Adrenal gland (tissue), 9 donors: ENCODE measurements at regions not wholly inside any gene's neighbourhood (a gene's known extent, or its start where the extent isn't known, plus 50 kb on each side); places are given as distances from the start of the nearest gene placed in this dataset.
A peak's percentile ranks its signal among the peaks of the same experiment; 100 is the strongest.

ENCODE experiments used
- DNase-seq, 7 donors: peaks; one replicate each; pipeline ENCODE4 v3.0.0-alpha.2; 2019 to 2020
- H3K27ac ChIP-seq, 5 donors: fragments of 200-600 bp; sonication (generic) in 4 of 5; 1 replicate in 3 of 5; 2 replicates in 2 of 5; pipeline versions ENCODE4 v1.5.1 to v1.8.0; 2016 to 2020; ENCODE audit warnings: mild to moderate bottlenecking in 1 of 5
- H3K27me3 ChIP-seq: fragments of 200-600 bp; 2 replicates; pipeline ENCODE4 v1.8.0; 2021
- H3K36me3 ChIP-seq, 2 donors: fragments of 200-600 bp; replicated peaks in 1 of 2; 1 replicate in 1 of 2; 2 replicates in 1 of 2; pipeline versions ENCODE4 v1.5.1 to v1.8.0; 2018 to 2022
- H3K4me1 ChIP-seq, 2 donors: fragments of 200-600 bp; replicated peaks in 1 of 2; 1 replicate in 1 of 2; 2 replicates in 1 of 2; pipeline versions ENCODE4 v1.5.1 to v1.8.0; 2018 to 2021
- H3K4me3 ChIP-seq, 4 donors: fragments of 200-600 bp; sonication (generic) in 3 of 4; one replicate each; pipeline ENCODE4 v1.5.1; 2016 to 2018
- H3K9me3 ChIP-seq, 3 donors: fragments of 200-600 bp; sonication (generic) in 1 of 3; replicated peaks in 1 of 3; 1 replicate in 2 of 3; 2 replicates in 1 of 3; pipeline versions ENCODE4 v1.5.1 to v1.8.0; 2016 to 2021
- POLR2A ChIP-seq, 2 donors: fragments of 450-650 bp; IDR thresholded peaks; one replicate each; pipeline ENCODE4 v1.6.1; 2017; ENCODE audit warnings: antibody characterized with exemption in 2 of 2, mild to moderate bottlenecking in 2 of 2, moderate library complexity in 1 of 2
- WGBS, 4 donors: extraction: QIAGEN DNeasy Blood & Tissue Kit in 2 of 4; methylation state at CpG; one replicate each; pipeline versions ENCODE4 v1.1.5 to v1.1.7; 2013 to 2017; 5-methylcytosine and 5-hydroxymethylcytosine counted together
- intact Hi-C, 2 donors: fragments of 100-400 bp; cut with DNase I; formaldehyde crosslinking; loops; one replicate each; pipeline versions ENCODE4 v1.14.1 to v1.15.0; 2022 to 2023
- TF ChIP-seq, protein P1 (sequence below), 6 experiments: fragments of 450-650 bp in 4 of 6; fragments of 200-600 bp in 2 of 6; sonication (generic) in 1 of 6; IDR thresholded peaks; 1 replicate in 5 of 6; 2 replicates in 1 of 6; pipeline versions ENCODE4 v1.5.1 to v1.8.0; 2016 to 2021; ENCODE audit warnings: antibody characterized with exemption in 6 of 6, mild to moderate bottlenecking in 2 of 6, moderate library complexity in 1 of 6
- donor health status: healthy with polysubstance abuse.
- donor health status: Bipolar disorder and iron deficiency.
- donor health status: DM: yes; HTN: yes; CAD: no.
- donor health status: DM: no; HTN: no; CAD: no.
- donor health status: DM: no; HTN: no; CAD: no.

DNA sequence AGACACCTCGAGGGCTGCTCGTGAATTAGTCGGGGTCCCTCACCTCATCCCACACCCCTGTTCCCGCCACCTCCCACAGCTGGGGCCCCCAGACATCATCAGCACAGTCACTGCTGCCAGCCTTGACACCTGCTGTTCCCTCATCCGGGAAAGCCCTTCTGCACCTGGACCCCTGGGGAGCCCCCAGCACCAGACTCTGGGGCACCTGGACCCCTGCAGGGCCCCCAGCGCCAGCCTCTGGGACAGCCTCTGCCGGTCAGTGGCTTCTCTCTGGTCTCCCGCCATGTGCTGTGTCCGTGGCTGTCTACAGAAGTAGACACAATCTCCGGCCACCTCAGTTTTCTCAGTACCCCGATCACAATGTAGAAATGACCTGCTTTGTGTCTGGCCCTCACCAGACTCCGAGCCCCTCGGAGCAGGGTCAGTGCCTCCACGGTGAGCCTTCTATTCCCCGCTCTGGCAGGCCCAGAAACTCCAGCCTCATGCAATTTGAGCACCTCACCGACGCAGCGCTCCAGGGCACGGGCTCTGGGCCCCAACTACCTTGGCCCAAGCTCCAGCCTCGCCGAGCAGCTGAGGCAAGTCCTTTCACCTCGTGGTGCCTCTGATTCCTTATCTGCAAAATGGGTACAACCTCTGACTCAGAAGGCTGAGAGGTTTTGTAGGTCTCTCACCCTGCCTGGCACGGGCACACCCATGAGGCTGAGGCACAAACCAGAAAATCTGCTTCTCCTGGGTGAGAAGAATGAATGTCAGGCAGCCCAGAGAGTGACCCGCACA, 84.7 kb downstream of the RIPK4 start:
- DNase-seq = no peak
- WGBS, 4 donors = 80 to 92% (median 84%) methylated on average over 10 to 24 of the region's 24 CpGs
- H3K36me3 ChIP-seq = no peaks in the 10 kb centered on the region
- H3K4me1 ChIP-seq = peaks cover 0 to 3% of the 10 kb centered on the region in 2 donors
- H3K4me3 ChIP-seq = no peak overlapping the region
- intact Hi-C loops = no loop called here
- TF ChIP-seq POLR2A (IDR thresholded peaks at IDR 0.05) = no peak
- TF ChIP-seq, protein P1, sequence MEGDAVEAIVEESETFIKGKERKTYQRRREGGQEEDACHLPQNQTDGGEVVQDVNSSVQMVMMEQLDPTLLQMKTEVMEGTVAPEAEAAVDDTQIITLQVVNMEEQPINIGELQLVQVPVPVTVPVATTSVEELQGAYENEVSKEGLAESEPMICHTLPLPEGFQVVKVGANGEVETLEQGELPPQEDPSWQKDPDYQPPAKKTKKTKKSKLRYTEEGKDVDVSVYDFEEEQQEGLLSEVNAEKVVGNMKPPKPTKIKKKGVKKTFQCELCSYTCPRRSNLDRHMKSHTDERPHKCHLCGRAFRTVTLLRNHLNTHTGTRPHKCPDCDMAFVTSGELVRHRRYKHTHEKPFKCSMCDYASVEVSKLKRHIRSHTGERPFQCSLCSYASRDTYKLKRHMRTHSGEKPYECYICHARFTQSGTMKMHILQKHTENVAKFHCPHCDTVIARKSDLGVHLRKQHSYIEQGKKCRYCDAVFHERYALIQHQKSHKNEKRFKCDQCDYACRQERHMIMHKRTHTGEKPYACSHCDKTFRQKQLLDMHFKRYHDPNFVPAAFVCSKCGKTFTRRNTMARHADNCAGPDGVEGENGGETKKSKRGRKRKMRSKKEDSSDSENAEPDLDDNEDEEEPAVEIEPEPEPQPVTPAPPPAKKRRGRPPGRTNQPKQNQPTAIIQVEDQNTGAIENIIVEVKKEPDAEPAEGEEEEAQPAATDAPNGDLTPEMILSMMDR (IDR thresholded peaks at IDR 0.05) = no peak
- H3K9me3 ChIP-seq = no peaks in the 10 kb centered on the region
- H3K27ac ChIP-seq = no peak overlapping the region
- peaks cover 3% of the 10 kb centered on the region for H3K27me3 ChIP-seq

DNA sequence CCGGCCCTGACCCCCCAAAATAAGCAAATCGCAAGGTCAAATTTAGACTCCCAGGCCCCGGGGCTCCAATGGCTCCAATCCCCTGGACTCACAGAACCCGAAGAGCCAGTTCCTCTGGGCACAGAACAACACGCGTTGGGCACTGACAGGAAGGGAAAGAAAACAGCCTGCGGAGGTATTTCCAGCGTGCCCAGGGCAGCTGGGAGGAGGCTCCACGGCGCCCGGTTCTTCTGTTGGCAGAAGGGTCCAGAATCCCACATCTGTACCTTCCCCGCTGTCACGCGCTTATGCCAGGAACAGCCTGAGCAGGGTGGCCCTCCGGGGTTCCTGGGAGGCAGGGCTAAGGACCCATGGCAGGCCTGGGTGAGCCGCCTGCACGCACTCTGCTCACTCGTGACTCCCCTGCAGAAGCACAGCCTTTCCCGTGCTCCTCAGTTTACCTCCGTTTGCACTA, 85.5 kb downstream of the RIPK4 start:
- no peak for DNase-seq
- peaks cover 3% of the 10 kb centered on the region for H3K27me3 ChIP-seq
- no peak overlapping the region for H3K27ac ChIP-seq
- no peaks in the 10 kb centered on the region for H3K9me3 ChIP-seq
- WGBS, 4 donors = 73 to 92% (median 83%) methylated on average over 8 to 20 of the region's 20 CpGs
- H3K36me3 ChIP-seq = no peaks in the 10 kb centered on the region
- no peak overlapping the region for H3K4me3 ChIP-seq
- intact Hi-C loops = no loop called here
- peaks cover 0 to 3% of the 10 kb centered on the region in 2 donors for H3K4me1 ChIP-seq
- TF ChIP-seq, protein P1 (IDR thresholded peaks at IDR 0.05) = no peak

DNA sequence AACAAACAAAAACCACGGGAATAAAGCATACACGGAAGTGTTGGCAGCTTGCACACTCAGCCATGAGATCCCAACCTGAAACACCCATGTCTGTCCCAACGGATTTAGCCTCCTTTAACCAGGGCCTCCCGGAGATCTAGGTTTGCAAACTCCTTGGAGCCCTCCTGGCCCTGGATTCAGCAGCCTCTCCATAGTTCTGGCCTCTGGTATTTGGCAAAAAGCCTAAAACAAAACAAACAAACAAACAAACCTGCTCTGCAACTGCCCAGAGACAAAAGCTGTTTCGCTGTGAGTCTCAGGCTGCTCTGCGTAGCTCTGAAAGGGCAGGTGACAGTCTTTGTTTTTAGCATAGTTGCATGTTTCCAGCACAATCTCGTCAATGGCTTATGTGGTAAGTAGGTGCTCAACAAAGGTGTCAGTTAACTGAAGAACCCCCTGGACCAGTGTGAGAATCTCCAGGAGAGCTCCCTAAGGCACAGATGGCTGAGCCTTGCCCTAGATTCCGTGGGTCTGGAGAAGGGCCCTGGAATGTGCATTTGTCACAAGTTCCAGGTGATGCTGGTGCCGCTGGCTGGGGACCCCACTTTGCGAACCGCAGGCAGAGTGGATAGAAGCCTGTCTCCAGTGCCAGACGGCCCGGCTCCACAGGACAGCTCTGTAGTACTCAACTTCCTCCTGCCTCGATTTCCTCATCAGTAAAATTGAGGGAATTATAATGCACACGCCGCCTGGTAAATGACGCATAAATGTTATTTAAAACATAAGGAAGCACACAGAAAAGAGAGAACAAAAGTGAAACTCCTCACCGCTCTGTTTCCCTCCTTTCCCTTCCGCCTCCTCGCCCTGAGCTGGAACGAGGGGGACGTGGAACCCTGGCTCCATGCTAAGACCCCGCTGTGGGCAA, 86.2 kb downstream of the RIPK4 start:
- WGBS, 4 donors = 79 to 83% (median 80%) methylated on average over 23 of the region's 23 CpGs
- Histone ChIP-seq H3K27ac (no peak overlapping the region), H3K4me3 (no peak overlapping the region), H3K9me3 (no peaks in the 10 kb centered on the region), H3K4me1 (peaks cover 0 to 3% of the 10 kb centered on the region in 2 donors), H3K36me3 (no peaks in the 10 kb centered on the region), H3K27me3 (peaks cover 3% of the 10 kb centered on the region)
- intact Hi-C loops = no loop called here
- DNase-seq = no peak
- TF ChIP-seq, protein P1 (IDR thresholded peaks at IDR 0.05) = no peak
- no peak for TF ChIP-seq POLR2A (IDR thresholded peaks at IDR 0.05)

DNA sequence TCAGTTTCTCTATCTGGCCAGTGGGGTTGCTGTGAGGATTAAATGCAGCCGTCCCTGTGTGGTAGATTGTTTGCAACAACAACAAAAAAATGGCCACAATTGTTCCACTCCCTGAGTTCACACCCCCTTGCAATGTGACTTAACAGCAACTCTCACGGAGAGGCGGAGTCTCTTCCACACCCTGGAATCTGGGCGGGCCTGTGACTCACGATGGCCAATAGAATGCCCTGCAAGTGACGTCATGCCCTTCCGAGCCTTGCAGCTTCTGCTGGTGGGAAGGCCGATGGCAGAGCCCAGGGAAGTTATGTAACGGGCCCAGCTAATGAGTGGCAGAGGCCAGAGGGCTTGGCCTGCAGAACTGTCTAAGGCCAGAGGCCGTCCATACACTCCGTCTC, 87.9 kb downstream of the RIPK4 start:
- Histone ChIP-seq H3K27me3 (peaks cover 3% of the 10 kb centered on the region), H3K9me3 (no peaks in the 10 kb centered on the region), H3K4me3 (no peak overlapping the region), H3K4me1 (peaks cover 0 to 3% of the 10 kb centered on the region in 2 donors), H3K27ac (peak overlapping the region in 2 of 5 donors; percentile 73 to 92), H3K36me3 (no peaks in the 10 kb centered on the region)
- peak; percentile 81 to 93 (median 90) for DNase-seq
- no peak for TF ChIP-seq POLR2A (IDR thresholded peaks at IDR 0.05)
- TF ChIP-seq, protein P1 (IDR thresholded peaks at IDR 0.05) = no peak
- intact Hi-C loops = no loop called here
- 19 to 34% (median 23%) methylated on average over 7 to 11 of the region's 11 CpGs for WGBS, 4 donors
